Natural killer cell (primary cell): ENCODE measurements at regions not wholly inside any gene's neighbourhood (a gene's known extent, or its start where the extent isn't known, plus 50 kb on each side); places are given as distances from the start of the nearest gene placed in this dataset.

Experiments
- ATAC-seq, 3 donors: fragments of 150-1000 bp in 2 of 3; fragments of 200-7000 bp in 1 of 3; cut with Tn5 transposase; 1 replicate in 1 of 3; 2 replicates in 2 of 3; pipeline ENCODE4 v1.10.0; 2021; ENCODE audit warnings: mild to moderate bottlenecking in 2 of 3, moderate library complexity in 2 of 3
- DNase-seq, 2 donors: peaks; one replicate each; pipeline versions ENCODE4 v3.0.0 to v3.0.0-alpha.2; 2013 to 2021; ENCODE audit warnings: mixed read lengths in 1 of 2
- H3K27ac ChIP-seq: one replicate; pipeline ENCODE4 v1.5.1; 2013; ENCODE audit warnings: mild to moderate bottlenecking, low read length
- H3K27me3 ChIP-seq: one replicate; pipeline ENCODE4 v1.6.1; 2013; ENCODE audit warnings: low read length; ENCODE audit not compliant: control insufficient read depth, insufficient read depth
- H3K36me3 ChIP-seq: one replicate; pipeline ENCODE4 v1.6.1; 2013; ENCODE audit warnings: low read length; ENCODE audit not compliant: control insufficient read depth, insufficient read depth
- H3K4me1 ChIP-seq: one replicate; pipeline ENCODE4 v1.6.1; 2013; ENCODE audit warnings: low read length; ENCODE audit not compliant: control insufficient read depth, insufficient read depth
- H3K4me3 ChIP-seq: one replicate; pipeline ENCODE4 v1.5.1; 2013; ENCODE audit warnings: low read length
- H3K9me3 ChIP-seq: one replicate; pipeline ENCODE4 v1.6.1; 2013; ENCODE audit warnings: low read length; ENCODE audit not compliant: control insufficient read depth, insufficient read depth
- H3K27ac Mint-ChIP-seq, 2 donors: one replicate each; pipeline ENCODE4 v1.8.0; 2022; ENCODE audit warnings: mild to moderate bottlenecking in 2 of 2, mixed read lengths in 2 of 2, moderate library complexity in 1 of 2
- H3K27me3 Mint-ChIP-seq, 2 donors: one replicate each; pipeline ENCODE4 v1.8.0; 2022; ENCODE audit warnings: low read depth in 2 of 2, mixed read lengths in 2 of 2
- H3K36me3 Mint-ChIP-seq: one replicate; pipeline ENCODE4 v1.8.0; 2022; ENCODE audit warnings: mixed read lengths
- H3K4me1 Mint-ChIP-seq, 2 donors: one replicate each; pipeline ENCODE4 v1.8.0; 2022; ENCODE audit warnings: mixed read lengths in 2 of 2
- H3K4me3 Mint-ChIP-seq: one replicate; pipeline ENCODE4 v1.8.0; 2022; ENCODE audit warnings: mild to moderate bottlenecking, moderate library complexity, mixed read lengths
- H3K9me3 Mint-ChIP-seq, 2 donors: one replicate each; pipeline ENCODE4 v1.8.0; 2022; ENCODE audit warnings: mixed read lengths in 2 of 2
- CTCF ChIP-seq: fragments of 200-600 bp; IDR thresholded peaks from one replicate; pipeline ENCODE4 v1.8.0; 2022; ENCODE audit warnings: antibody characterized with exemption
- WGBS: methylation state at CpG from one replicate; pipeline ENCODE4 v1.1.7; 2013; ENCODE audit warnings: missing lambda C conversion rate; ENCODE audit not compliant: insufficient coverage; 5-methylcytosine and 5-hydroxymethylcytosine counted together
- intact Hi-C: fragments of 100-400 bp; cut with micrococcal nuclease; formaldehyde crosslinking; loops from one replicate; pipeline ENCODE4 v1.14.2; 2022

GRCh38 chr10:94066411-94066810 is 72.7 kb downstream of the PLCE1 start:
- no peak overlapping the region for H3K27ac Mint-ChIP-seq
- ATAC-seq (no peak), DNase-seq (no peak)
- no peak overlapping the region for H3K4me3 ChIP-seq
- no peaks in the 10 kb centered on the region for H3K36me3 Mint-ChIP-seq
- H3K27ac ChIP-seq = no peak overlapping the region
- H3K27me3 ChIP-seq = no peaks in the 10 kb centered on the region
- TF ChIP-seq CTCF = no peak
- H3K27me3 Mint-ChIP-seq = peaks cover 0 to 4% of the 10 kb centered on the region in 2 donors
- intact Hi-C loops = no loop called here
- H3K9me3 Mint-ChIP-seq = peaks cover 6 to 8% of the 10 kb centered on the region in 2 donors
- H3K4me1 ChIP-seq = no peaks in the 10 kb centered on the region
- 37% methylated on average over 5 of the region's 6 CpGs for WGBS
- H3K4me1 Mint-ChIP-seq = no peaks in the 10 kb centered on the region
- no peak overlapping the region for H3K4me3 Mint-ChIP-seq
- no peaks in the 10 kb centered on the region for H3K36me3 ChIP-seq
- no peaks in the 10 kb centered on the region for H3K9me3 ChIP-seq

- H3K4me1 ChIP-seq = no peaks in the 10 kb centered on the region
- H3K36me3 ChIP-seq = no peaks in the 10 kb centered on the region
- intact Hi-C loops = no loop called here
- TF ChIP-seq CTCF = no peak
- no peaks in the 10 kb centered on the region for H3K9me3 ChIP-seq
- no peaks in the 10 kb centered on the region for H3K27me3 Mint-ChIP-seq
- H3K27me3 ChIP-seq = no peaks in the 10 kb centered on the region
- no peak overlapping the region for H3K4me3 Mint-ChIP-seq
- no peak overlapping the region for H3K27ac ChIP-seq
- no peaks in the 10 kb centered on the region for H3K36me3 Mint-ChIP-seq
- peaks cover 0 to 9% of the 10 kb centered on the region in 2 donors for H3K9me3 Mint-ChIP-seq
- H3K4me3 ChIP-seq = no peak overlapping the region
- no peaks in the 10 kb centered on the region for H3K4me1 Mint-ChIP-seq
- no CpG with 5 or more reads among the region's 2 CpGs for WGBS
- DNase-seq = no peak
- ATAC-seq = no peak
- no peak overlapping the region for H3K27ac Mint-ChIP-seq
These were observed 76.2 kb downstream of the PLCE1 start for GRCh38 chr10:94069884-94070283.

GRCh38 chr10:94074462-94074861 is 80.7 kb downstream of the PLCE1 start:
- WGBS = no CpG with 5 or more reads among the region's 1 CpG
- intact Hi-C loops = no loop called here
- H3K27me3 ChIP-seq = no peaks in the 10 kb centered on the region
- H3K4me3 Mint-ChIP-seq = no peak overlapping the region
- H3K27ac ChIP-seq = no peak overlapping the region
- no peaks in the 10 kb centered on the region for H3K27me3 Mint-ChIP-seq
- H3K9me3 Mint-ChIP-seq = peaks cover 0 to 6% of the 10 kb centered on the region in 2 donors
- no peaks in the 10 kb centered on the region for H3K4me1 ChIP-seq
- no peaks in the 10 kb centered on the region for H3K9me3 ChIP-seq
- ATAC-seq (no peak), DNase-seq (no peak)
- H3K36me3 ChIP-seq = no peaks in the 10 kb centered on the region
- H3K27ac Mint-ChIP-seq = no peak overlapping the region
- no peaks in the 10 kb centered on the region for H3K36me3 Mint-ChIP-seq
- no peaks in the 10 kb centered on the region for H3K4me1 Mint-ChIP-seq
- TF ChIP-seq CTCF = no peak
- no peak overlapping the region for H3K4me3 ChIP-seq

- intact Hi-C loops = no loop called here
- H3K4me1 Mint-ChIP-seq = no peaks in the 10 kb centered on the region
- H3K4me3 Mint-ChIP-seq = no peak overlapping the region
- H3K27me3 Mint-ChIP-seq = peaks cover 3 to 8% of the 10 kb centered on the region in 2 donors
- H3K36me3 Mint-ChIP-seq = no peaks in the 10 kb centered on the region
- no peak overlapping the region for H3K27ac Mint-ChIP-seq
- H3K9me3 Mint-ChIP-seq = peaks cover 0 to 8% of the 10 kb centered on the region in 2 donors
- no peaks in the 10 kb centered on the region for H3K36me3 ChIP-seq
- no peak overlapping the region for H3K27ac ChIP-seq
- H3K4me1 ChIP-seq = no peaks in the 10 kb centered on the region
- TF ChIP-seq CTCF = no peak
- WGBS = 87% methylated on average over 2 of the region's 2 CpGs
- DNase-seq (no peak), ATAC-seq (no peak)
- no peaks in the 10 kb centered on the region for H3K9me3 ChIP-seq
- no peak overlapping the region for H3K4me3 ChIP-seq
- H3K27me3 ChIP-seq = no peaks in the 10 kb centered on the region
These were observed 81.8 kb downstream of the PLCE1 start for GRCh38 chr10:94075506-94075905.
